ENCODE measurements at regions not wholly inside any gene's neighbourhood (a gene's known extent, or its start where the extent isn't known, plus 50 kb on each side); places are given as distances from the start of the nearest gene placed in this dataset.

DNA sequence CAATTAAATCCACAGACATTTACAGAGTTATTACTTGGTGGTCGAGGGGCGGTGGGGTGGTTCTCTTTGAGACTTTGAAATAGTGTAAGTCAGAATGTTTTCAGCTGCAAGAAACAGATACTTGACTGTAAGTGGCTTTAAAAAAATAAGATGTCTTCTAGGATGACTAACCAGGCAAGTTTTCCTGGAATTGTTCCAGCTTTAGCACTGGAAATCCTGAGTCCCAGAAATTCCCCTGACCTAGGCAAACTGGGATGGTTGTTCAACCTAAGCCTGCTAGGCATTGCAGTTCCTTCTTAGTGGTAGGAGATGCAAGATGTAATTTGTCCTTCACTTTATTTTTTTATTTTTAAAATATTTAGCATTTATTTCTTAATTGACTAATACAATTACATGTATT lies 169.5 kb upstream of the POC5 start:
- TF ChIP-seq REST (tag by site-specific recombination; IDR thresholded peaks at IDR 0.05) (no peak), ZNF184 (tag by site-specific recombination; IDR thresholded peaks at IDR 0.05) (no peak), ZNF555 (tag by site-specific recombination; conservative IDR thresholded peaks at IDR 0.05) (no peak), ZNF600 (tag by site-specific recombination; IDR thresholded peaks at IDR 0.05) (no peak), GLI4 (tag by site-specific recombination; IDR thresholded peaks at IDR 0.05) (no peak), ZNF768 (tag by site-specific recombination; IDR thresholded peaks at IDR 0.05) (no peak), ZNF202 (tag by site-specific recombination; IDR thresholded peaks at IDR 0.05; ENCODE audit: borderline replicate concordance) (no peak), RBAK (tag by site-specific recombination; IDR thresholded peaks at IDR 0.05) (no peak), ZNF10 (tag by site-specific recombination; IDR thresholded peaks at IDR 0.05) (no peak), ZNF266 (tag by site-specific recombination; IDR thresholded peaks at IDR 0.05; ENCODE audit: low read depth) (no peak), ZNF274 (IDR thresholded peaks at IDR 0.05; ENCODE audit: low read length) (no peak), ZNF274 (tag by site-specific recombination; IDR thresholded peaks at IDR 0.05; ENCODE audit: borderline replicate concordance) (no peak), YY1 (tag by site-specific recombination; IDR thresholded peaks at IDR 0.05) (no peak), ZEB2 (tag by site-specific recombination; IDR thresholded peaks at IDR 0.05) (no peak)
- CTCF ChIA-PET: interaction anchor here (0.6 to 1.5 kb wide), 6 partner anchors 151 to 716 kb away, joined by 3 to 6 read pairs (median 4); no protein-coding TSS in a partner anchor
- POLR2A ChIA-PET: no interaction called here
- Histone ChIP-seq H3K4me3 (ENCODE audit: low read depth, low read length) (no peak overlapping the region), H3K4me1 (ENCODE audit: control insufficient read depth, insufficient read depth, low read length) (no peaks in the 10 kb centered on the region), H3K27ac (ENCODE audit: extremely low read depth, low read depth, low read length) (no peak overlapping the region), H3K9me3 (ENCODE audit: control insufficient read depth, insufficient read depth, low read depth, low read length) (no peaks in the 10 kb centered on the region), H3K36me3 (ENCODE audit: control insufficient read depth in 2 of 2, insufficient read depth in 1 of 2, low read length in 2 of 2) (no peaks in the 10 kb centered on the region)

GRCh38 chr5:75885849-75886596 lies 168.8 kb upstream of the POC5 start:
- ChIA-PET CTCF (interaction anchor here (0.6 to 1.5 kb wide), 8 partner anchors 11 to 775 kb away, joined by 3 to 6 read pairs (median 3); no protein-coding TSS in a partner anchor), POLR2A (no interaction called here)
- Histone ChIP-seq H3K4me3 (ENCODE audit: low read depth, low read length) (no peak overlapping the region), H3K9me3 (ENCODE audit: control insufficient read depth, insufficient read depth, low read depth, low read length) (no peaks in the 10 kb centered on the region), H3K4me1 (ENCODE audit: control insufficient read depth, insufficient read depth, low read length) (no peaks in the 10 kb centered on the region), H3K27ac (ENCODE audit: extremely low read depth, low read depth, low read length) (no peak overlapping the region), H3K36me3 (ENCODE audit: control insufficient read depth in 2 of 2, insufficient read depth in 1 of 2, low read length in 2 of 2) (no peaks in the 10 kb centered on the region)
- TF ChIP-seq ZSCAN23 (tag by site-specific recombination; IDR thresholded peaks at IDR 0.05): no peak
- no peak for TF ChIP-seq MEIS1 (CRISPR knock-in tag; IDR thresholded peaks at IDR 0.05; ENCODE audit: borderline replicate concordance)
- TF ChIP-seq ZNF354C (tag by site-specific recombination; IDR thresholded peaks at IDR 0.05; ENCODE audit: borderline replicate concordance, low read depth): no peak
- no peak for TF ChIP-seq ZNF529 (tag by site-specific recombination; IDR thresholded peaks at IDR 0.05; ENCODE audit: insufficient replicate concordance)
- no peak for TF ChIP-seq KLF10 (tag by site-specific recombination; IDR thresholded peaks at IDR 0.05)

DNA sequence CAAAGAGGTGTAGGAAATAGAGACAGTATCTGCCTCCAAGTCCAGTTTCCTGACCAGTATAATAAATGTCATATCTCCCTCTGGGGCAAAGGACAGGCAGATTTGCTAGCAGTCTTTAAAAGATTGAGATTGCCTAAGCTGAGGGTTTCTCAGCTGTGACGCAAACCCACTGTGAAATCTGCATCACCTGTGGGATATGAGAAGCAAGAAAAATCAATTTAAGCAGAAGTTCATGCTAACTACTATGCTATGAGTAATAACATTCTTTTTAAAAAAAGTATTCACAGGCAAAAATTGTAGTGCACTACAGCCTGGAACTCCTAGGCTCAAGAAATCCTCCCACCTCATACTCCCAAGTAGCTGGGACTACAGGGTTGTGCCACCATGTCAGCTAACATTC lies 168.1 kb upstream of the POC5 start:
- Histone ChIP-seq H3K9me3 (ENCODE audit: control insufficient read depth, insufficient read depth, low read depth, low read length) (no peaks in the 10 kb centered on the region), H3K27ac (ENCODE audit: extremely low read depth, low read depth, low read length) (no peak overlapping the region), H3K36me3 (ENCODE audit: control insufficient read depth in 2 of 2, insufficient read depth in 1 of 2, low read length in 2 of 2) (no peaks in the 10 kb centered on the region), H3K4me1 (ENCODE audit: control insufficient read depth, insufficient read depth, low read length) (no peaks in the 10 kb centered on the region), H3K4me3 (ENCODE audit: low read depth, low read length) (no peak overlapping the region)
- ChIA-PET CTCF (interaction anchor here (0.6 to 1.5 kb wide), 5 partner anchors 10 to 295 kb away, joined by 3 to 6 read pairs (median 3); no protein-coding TSS in a partner anchor), POLR2A (no interaction called here)
- TF ChIP-seq ZXDB (tag by site-specific recombination; IDR thresholded peaks at IDR 0.05): no peak
- no peak for TF ChIP-seq KLF8 (tag by site-specific recombination; IDR thresholded peaks at IDR 0.05)
- TF ChIP-seq ZNF621 (tag by site-specific recombination; IDR thresholded peaks at IDR 0.05): no peak
- no peak for TF ChIP-seq ZNF792 (tag by site-specific recombination; IDR thresholded peaks at IDR 0.05)
- TF ChIP-seq ZNF473 (tag by site-specific recombination; IDR thresholded peaks at IDR 0.05): no peak
- TF ChIP-seq, protein P1, sequence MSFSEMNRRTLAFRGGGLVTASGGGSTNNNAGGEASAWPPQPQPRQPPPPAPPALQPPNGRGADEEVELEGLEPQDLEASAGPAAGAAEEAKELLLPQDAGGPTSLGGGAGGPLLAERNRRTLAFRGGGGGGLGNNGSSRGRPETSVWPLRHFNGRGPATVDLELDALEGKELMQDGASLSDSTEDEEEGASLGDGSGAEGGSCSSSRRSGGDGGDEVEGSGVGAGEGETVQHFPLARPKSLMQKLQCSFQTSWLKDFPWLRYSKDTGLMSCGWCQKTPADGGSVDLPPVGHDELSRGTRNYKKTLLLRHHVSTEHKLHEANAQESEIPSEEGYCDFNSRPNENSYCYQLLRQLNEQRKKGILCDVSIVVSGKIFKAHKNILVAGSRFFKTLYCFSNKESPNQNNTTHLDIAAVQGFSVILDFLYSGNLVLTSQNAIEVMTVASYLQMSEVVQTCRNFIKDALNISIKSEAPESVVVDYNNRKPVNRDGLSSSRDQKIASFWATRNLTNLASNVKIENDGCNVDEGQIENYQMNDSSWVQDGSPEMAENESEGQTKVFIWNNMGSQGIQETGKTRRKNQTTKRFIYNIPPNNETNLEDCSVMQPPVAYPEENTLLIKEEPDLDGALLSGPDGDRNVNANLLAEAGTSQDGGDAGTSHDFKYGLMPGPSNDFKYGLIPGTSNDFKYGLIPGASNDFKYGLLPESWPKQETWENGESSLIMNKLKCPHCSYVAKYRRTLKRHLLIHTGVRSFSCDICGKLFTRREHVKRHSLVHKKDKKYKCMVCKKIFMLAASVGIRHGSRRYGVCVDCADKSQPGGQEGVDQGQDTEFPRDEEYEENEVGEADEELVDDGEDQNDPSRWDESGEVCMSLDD (tag by site-specific recombination; IDR thresholded peaks at IDR 0.05): no peak
- no peak for TF ChIP-seq ZNF843 (tag by site-specific recombination; IDR thresholded peaks at IDR 0.05)
- TF ChIP-seq ZNF585B (tag by site-specific recombination; IDR thresholded peaks at IDR 0.05): no peak
- TF ChIP-seq HOXA7 (CRISPR knock-in tag; IDR thresholded peaks at IDR 0.05; ENCODE audit: borderline replicate concordance): no peak
- no peak for TF ChIP-seq ZNF121 (tag by site-specific recombination; IDR thresholded peaks at IDR 0.05)
